Activated T-cell treated with anti-CD3 and anti-CD28 coated beads, Interleukin-2, amount 50 U/mL, for 4 hours (primary cell): ENCODE measurements at regions not wholly inside any gene's neighbourhood (a gene's known extent, or its start where the extent isn't known, plus 50 kb on each side); places are given as distances from the start of the nearest gene placed in this dataset.

Experiments
- ATAC-seq, 2 donors: fragments of 200-7000 bp; cut with Tn5 transposase; one replicate each; pipeline ENCODE4 v1.10.0; 2021
- DNase-seq: peaks from one replicate; pipeline ENCODE4 v3.0.0-alpha.2; 2020
- H3K27me3 Mint-ChIP-seq: one replicate; pipeline ENCODE4 v1.8.0; 2021; ENCODE audit warnings: low read depth, mixed read lengths
- H3K36me3 Mint-ChIP-seq: one replicate; pipeline ENCODE4 v1.8.0; 2022; ENCODE audit warnings: mixed read lengths; ENCODE audit not compliant: insufficient read depth
- H3K4me1 Mint-ChIP-seq: one replicate; pipeline ENCODE4 v1.8.0; 2021; ENCODE audit warnings: low read depth, mixed read lengths
- H3K4me3 Mint-ChIP-seq: one replicate; pipeline ENCODE4 v1.8.0; 2021; ENCODE audit warnings: mild to moderate bottlenecking, moderate library complexity, mixed read lengths
- H3K9me3 Mint-ChIP-seq: one replicate; pipeline ENCODE4 v1.8.0; 2021; ENCODE audit warnings: mixed read lengths

GRCh38 chr10:89901895-89902294 is 200.5 kb downstream of the KIF20B start:
- Mint-ChIP-seq H3K9me3 (no peaks in the 10 kb centered on the region), H3K36me3 (no peaks in the 10 kb centered on the region), H3K4me1 (no peaks in the 10 kb centered on the region), H3K4me3 (no peak overlapping the region), H3K27me3 (peaks cover 14% of the 10 kb centered on the region)
- DNase-seq: no peak
- no peak for ATAC-seq

GRCh38 chr10:89904755-89905154 is 203.4 kb downstream of the KIF20B start:
- no peak for DNase-seq
- no peaks in the 10 kb centered on the region for H3K36me3 Mint-ChIP-seq
- no peak overlapping the region for H3K4me3 Mint-ChIP-seq
- H3K9me3 Mint-ChIP-seq: no peaks in the 10 kb centered on the region
- no peaks in the 10 kb centered on the region for H3K4me1 Mint-ChIP-seq
- ATAC-seq: no peak
- H3K27me3 Mint-ChIP-seq: peaks cover 11% of the 10 kb centered on the region

- DNase-seq: no peak
- Mint-ChIP-seq H3K4me3 (no peak overlapping the region), H3K4me1 (no peaks in the 10 kb centered on the region), H3K36me3 (no peaks in the 10 kb centered on the region), H3K9me3 (no peaks in the 10 kb centered on the region), H3K27me3 (peaks cover 23% of the 10 kb centered on the region)
- no peak for ATAC-seq
These were observed 208.4 kb downstream of the KIF20B start for GRCh38 chr10:89909752-89910151.

GRCh38 chr10:89915021-89915420 is 213.6 kb downstream of the KIF20B start:
- H3K27me3 Mint-ChIP-seq: peaks cover 12% of the 10 kb centered on the region
- no peak for DNase-seq
- no peaks in the 10 kb centered on the region for H3K36me3 Mint-ChIP-seq
- no peaks in the 10 kb centered on the region for H3K9me3 Mint-ChIP-seq
- no peak overlapping the region for H3K4me3 Mint-ChIP-seq
- no peak for ATAC-seq
- no peaks in the 10 kb centered on the region for H3K4me1 Mint-ChIP-seq

- H3K4me3 Mint-ChIP-seq: no peak overlapping the region
- no peaks in the 10 kb centered on the region for H3K9me3 Mint-ChIP-seq
- H3K27me3 Mint-ChIP-seq: peaks cover 11% of the 10 kb centered on the region
- no peaks in the 10 kb centered on the region for H3K4me1 Mint-ChIP-seq
- H3K36me3 Mint-ChIP-seq: no peaks in the 10 kb centered on the region
- ATAC-seq (no peak), DNase-seq (no peak)
These were observed 214.6 kb downstream of the KIF20B start for GRCh38 chr10:89915968-89916367.

- DNase-seq: no peak
- Mint-ChIP-seq H3K4me3 (no peak overlapping the region), H3K27me3 (peaks cover 7% of the 10 kb centered on the region), H3K36me3 (no peaks in the 10 kb centered on the region), H3K4me1 (no peaks in the 10 kb centered on the region), H3K9me3 (no peaks in the 10 kb centered on the region)
- ATAC-seq: no peak
These were observed 215.3 kb downstream of the KIF20B start for GRCh38 chr10:89916468-89917215.

- no peaks in the 10 kb centered on the region for H3K9me3 Mint-ChIP-seq
- no peaks in the 10 kb centered on the region for H3K36me3 Mint-ChIP-seq
- no peaks in the 10 kb centered on the region for H3K27me3 Mint-ChIP-seq
- no peaks in the 10 kb centered on the region for H3K4me1 Mint-ChIP-seq
- ATAC-seq (no peak), DNase-seq (no peak)
- H3K4me3 Mint-ChIP-seq: no peak overlapping the region
These were observed 220.0 kb downstream of the KIF20B start for GRCh38 chr10:89921403-89921802.

GRCh38 chr10:89923661-89924060 is 222.3 kb downstream of the KIF20B start:
- ATAC-seq (no peak), DNase-seq (no peak)
- H3K9me3 Mint-ChIP-seq: no peaks in the 10 kb centered on the region
- no peaks in the 10 kb centered on the region for H3K4me1 Mint-ChIP-seq
- no peaks in the 10 kb centered on the region for H3K36me3 Mint-ChIP-seq
- H3K4me3 Mint-ChIP-seq: no peak overlapping the region
- peaks cover 3% of the 10 kb centered on the region for H3K27me3 Mint-ChIP-seq

GRCh38 chr10:89924261-89924660 is 222.9 kb downstream of the KIF20B start:
- peaks cover 3% of the 10 kb centered on the region for H3K27me3 Mint-ChIP-seq
- DNase-seq: no peak
- no peaks in the 10 kb centered on the region for H3K36me3 Mint-ChIP-seq
- no peaks in the 10 kb centered on the region for H3K9me3 Mint-ChIP-seq
- no peak for ATAC-seq
- no peak overlapping the region for H3K4me3 Mint-ChIP-seq
- no peaks in the 10 kb centered on the region for H3K4me1 Mint-ChIP-seq

- ATAC-seq (no peak), DNase-seq (no peak)
- Mint-ChIP-seq H3K4me3 (no peak overlapping the region), H3K27me3 (peaks cover 3% of the 10 kb centered on the region), H3K9me3 (no peaks in the 10 kb centered on the region), H3K36me3 (no peaks in the 10 kb centered on the region), H3K4me1 (no peaks in the 10 kb centered on the region)
These were observed 225.3 kb downstream of the KIF20B start for GRCh38 chr10:89926736-89927135.

GRCh38 chr10:89929282-89930026 is 228.1 kb downstream of the KIF20B start:
- Mint-ChIP-seq H3K4me1 (no peaks in the 10 kb centered on the region), H3K36me3 (no peaks in the 10 kb centered on the region), H3K9me3 (no peaks in the 10 kb centered on the region), H3K4me3 (no peak overlapping the region), H3K27me3 (peaks cover 3% of the 10 kb centered on the region)
- ATAC-seq: no peak
- DNase-seq: no peak

GRCh38 chr10:89937494-89937893 is 236.1 kb downstream of the KIF20B start:
- Mint-ChIP-seq H3K4me1 (no peaks in the 10 kb centered on the region), H3K9me3 (no peaks in the 10 kb centered on the region), H3K36me3 (no peaks in the 10 kb centered on the region), H3K4me3 (no peak overlapping the region), H3K27me3 (peaks cover 6% of the 10 kb centered on the region)
- ATAC-seq (no peak), DNase-seq (no peak)

GRCh38 chr10:89940076-89940475 is 238.7 kb downstream of the KIF20B start:
- DNase-seq (no peak), ATAC-seq (no peak)
- Mint-ChIP-seq H3K4me3 (no peak overlapping the region), H3K4me1 (no peaks in the 10 kb centered on the region), H3K36me3 (no peaks in the 10 kb centered on the region), H3K9me3 (no peaks in the 10 kb centered on the region), H3K27me3 (peaks cover 10% of the 10 kb centered on the region)

- ATAC-seq: no peak
- H3K4me3 Mint-ChIP-seq: no peak overlapping the region
- H3K27me3 Mint-ChIP-seq: peaks cover 10% of the 10 kb centered on the region
- DNase-seq: no peak
- peaks cover 1% of the 10 kb centered on the region for H3K9me3 Mint-ChIP-seq
- H3K4me1 Mint-ChIP-seq: peaks cover 11% of the 10 kb centered on the region
- H3K36me3 Mint-ChIP-seq: no peaks in the 10 kb centered on the region
These were observed 240.8 kb downstream of the KIF20B start for GRCh38 chr10:89942217-89942616.

- Mint-ChIP-seq H3K9me3 (peaks cover 11% of the 10 kb centered on the region), H3K27me3 (peaks cover 6% of the 10 kb centered on the region), H3K4me3 (no peak overlapping the region), H3K36me3 (no peaks in the 10 kb centered on the region), H3K4me1 (peaks cover 11% of the 10 kb centered on the region)
- no peak for ATAC-seq
- DNase-seq: no peak
These were observed 242.7 kb downstream of the KIF20B start for GRCh38 chr10:89944138-89944537.
